ENCODE measurements at regions not wholly inside any gene's neighbourhood (a gene's known extent, or its start where the extent isn't known, plus 50 kb on each side); places are given as distances from the start of the nearest gene placed in this dataset.
"Not testable (repeated sequence)": the region's sequence is repeated elsewhere in the genome, so short reads cannot be mapped to it uniquely, and the experiment has no call there.

- Histone ChIP-seq H3K4me1 (ENCODE audit: control insufficient read depth, insufficient read depth, low read length) (no peaks in the 10 kb centered on the region), H3K9me3 (ENCODE audit: control insufficient read depth, low read length) (peaks cover 8% of the 10 kb centered on the region), H3K9ac (ENCODE audit: low read length) (no peak overlapping the region), H3K36me3 (ENCODE audit: control insufficient read depth, insufficient read depth, low read length, severe bottlenecking) (no peaks in the 10 kb centered on the region), H3K27me3 (replicated peaks; ENCODE audit: control insufficient read depth, insufficient read depth, low read length) (no peaks in the 10 kb centered on the region), H3K4me3 (ENCODE audit: low read length) (no peak overlapping the region)
- DNase-seq (ENCODE audit: low read depth) = no peak
Measured at GRCh38 chr4:85166318-85166717, 199.8 kb upstream of the WDFY3 start.

GRCh38 chr4:85168234-85168834 lies 201.8 kb upstream of the WDFY3 start:
- no peak for DNase-seq (ENCODE audit: low read depth)
- no peak overlapping the region for H3K9ac ChIP-seq (ENCODE audit: low read length)
- H3K36me3 ChIP-seq (ENCODE audit: control insufficient read depth, insufficient read depth, low read length, severe bottlenecking) = no peaks in the 10 kb centered on the region
- H3K4me3 ChIP-seq (ENCODE audit: low read length) = no peak overlapping the region
- H3K9me3 ChIP-seq (ENCODE audit: control insufficient read depth, low read length) = peaks cover 8% of the 10 kb centered on the region
- H3K27me3 ChIP-seq (replicated peaks; ENCODE audit: control insufficient read depth, insufficient read depth, low read length) = no peaks in the 10 kb centered on the region
- no peaks in the 10 kb centered on the region for H3K4me1 ChIP-seq (ENCODE audit: control insufficient read depth, insufficient read depth, low read length)

GRCh38 chr4:85170241-85170640 lies 203.8 kb upstream of the WDFY3 start:
- Histone ChIP-seq H3K4me3 (ENCODE audit: low read length) (no peak overlapping the region), H3K27me3 (replicated peaks; ENCODE audit: control insufficient read depth, insufficient read depth, low read length) (no peaks in the 10 kb centered on the region), H3K9ac (ENCODE audit: low read length) (no peak overlapping the region), H3K36me3 (ENCODE audit: control insufficient read depth, insufficient read depth, low read length, severe bottlenecking) (no peaks in the 10 kb centered on the region), H3K4me1 (ENCODE audit: control insufficient read depth, insufficient read depth, low read length) (no peaks in the 10 kb centered on the region), H3K9me3 (ENCODE audit: control insufficient read depth, low read length) (peaks cover 4% of the 10 kb centered on the region)
- DNase-seq (ENCODE audit: low read depth) = no peak

GRCh38 chr4:85175190-85175589 lies 208.7 kb upstream of the WDFY3 start:
- H3K27me3 ChIP-seq (replicated peaks; ENCODE audit: control insufficient read depth, insufficient read depth, low read length) = no peaks in the 10 kb centered on the region
- no peak overlapping the region for H3K9ac ChIP-seq (ENCODE audit: low read length)
- no peaks in the 10 kb centered on the region for H3K4me1 ChIP-seq (ENCODE audit: control insufficient read depth, insufficient read depth, low read length)
- DNase-seq (ENCODE audit: low read depth) = no peak
- no peak overlapping the region for H3K4me3 ChIP-seq (ENCODE audit: low read length)
- H3K36me3 ChIP-seq (ENCODE audit: control insufficient read depth, insufficient read depth, low read length, severe bottlenecking) = no peaks in the 10 kb centered on the region
- H3K9me3 ChIP-seq (ENCODE audit: control insufficient read depth, low read length) = no peaks in the 10 kb centered on the region

- Histone ChIP-seq H3K27me3 (replicated peaks; ENCODE audit: control insufficient read depth, insufficient read depth, low read length) (no peaks in the 10 kb centered on the region), H3K4me1 (ENCODE audit: control insufficient read depth, insufficient read depth, low read length) (no peaks in the 10 kb centered on the region), H3K36me3 (ENCODE audit: control insufficient read depth, insufficient read depth, low read length, severe bottlenecking) (no peaks in the 10 kb centered on the region), H3K9me3 (ENCODE audit: control insufficient read depth, low read length) (no peaks in the 10 kb centered on the region), H3K4me3 (ENCODE audit: low read length) (no peak overlapping the region), H3K9ac (ENCODE audit: low read length) (no peak overlapping the region)
- no peak for DNase-seq (ENCODE audit: low read depth)
Measured at GRCh38 chr4:85177092-85177491, 210.6 kb upstream of the WDFY3 start.

- Histone ChIP-seq H3K4me3 (ENCODE audit: low read length) (no peak overlapping the region), H3K9ac (ENCODE audit: low read length) (no peak overlapping the region), H3K4me1 (ENCODE audit: control insufficient read depth, insufficient read depth, low read length) (no peaks in the 10 kb centered on the region), H3K9me3 (ENCODE audit: control insufficient read depth, low read length) (no peaks in the 10 kb centered on the region), H3K36me3 (ENCODE audit: control insufficient read depth, insufficient read depth, low read length, severe bottlenecking) (no peaks in the 10 kb centered on the region), H3K27me3 (replicated peaks; ENCODE audit: control insufficient read depth, insufficient read depth, low read length) (no peaks in the 10 kb centered on the region)
- DNase-seq (ENCODE audit: low read depth) = no peak
Measured at GRCh38 chr4:85177679-85178078, 211.2 kb upstream of the WDFY3 start.

GRCh38 chr4:85180533-85180932 lies 214.0 kb upstream of the WDFY3 start:
- Histone ChIP-seq H3K4me3 (ENCODE audit: low read length) (no peak overlapping the region), H3K9me3 (ENCODE audit: control insufficient read depth, low read length) (no peaks in the 10 kb centered on the region), H3K4me1 (ENCODE audit: control insufficient read depth, insufficient read depth, low read length) (no peaks in the 10 kb centered on the region), H3K27me3 (replicated peaks; ENCODE audit: control insufficient read depth, insufficient read depth, low read length) (no peaks in the 10 kb centered on the region), H3K36me3 (ENCODE audit: control insufficient read depth, insufficient read depth, low read length, severe bottlenecking) (no peaks in the 10 kb centered on the region), H3K9ac (ENCODE audit: low read length) (no peak overlapping the region)
- DNase-seq (ENCODE audit: low read depth) = no peak

- no peak overlapping the region for H3K4me3 ChIP-seq (ENCODE audit: low read length)
- no peak for DNase-seq (ENCODE audit: low read depth)
- H3K4me1 ChIP-seq (ENCODE audit: control insufficient read depth, insufficient read depth, low read length) = no peaks in the 10 kb centered on the region
- no peak overlapping the region for H3K9ac ChIP-seq (ENCODE audit: low read length)
- peaks cover 3% of the 10 kb centered on the region for H3K9me3 ChIP-seq (ENCODE audit: control insufficient read depth, low read length)
- H3K36me3 ChIP-seq (ENCODE audit: control insufficient read depth, insufficient read depth, low read length, severe bottlenecking) = no peaks in the 10 kb centered on the region
- H3K27me3 ChIP-seq (replicated peaks; ENCODE audit: control insufficient read depth, insufficient read depth, low read length) = no peaks in the 10 kb centered on the region
Measured at GRCh38 chr4:85187106-85187505, 220.6 kb upstream of the WDFY3 start.

GRCh38 chr4:85196015-85196414 lies 229.5 kb upstream of the WDFY3 start:
- H3K27me3 ChIP-seq (replicated peaks; ENCODE audit: control insufficient read depth, insufficient read depth, low read length); H3K9ac ChIP-seq (ENCODE audit: low read length); DNase-seq (ENCODE audit: low read depth); H3K4me1 ChIP-seq (ENCODE audit: control insufficient read depth, insufficient read depth, low read length); H3K36me3 ChIP-seq (ENCODE audit: control insufficient read depth, insufficient read depth, low read length, severe bottlenecking); H3K4me3 ChIP-seq (ENCODE audit: low read length): not testable (repeated sequence)
- H3K9me3 ChIP-seq (ENCODE audit: control insufficient read depth, low read length) = peaks cover 14% of the 10 kb centered on the region

GRCh38 chr4:85200106-85200505 lies 233.6 kb upstream of the WDFY3 start:
- no peaks in the 10 kb centered on the region for H3K4me1 ChIP-seq (ENCODE audit: control insufficient read depth, insufficient read depth, low read length)
- no peaks in the 10 kb centered on the region for H3K27me3 ChIP-seq (replicated peaks; ENCODE audit: control insufficient read depth, insufficient read depth, low read length)
- H3K9me3 ChIP-seq (ENCODE audit: control insufficient read depth, low read length) = peaks cover 29% of the 10 kb centered on the region
- H3K9ac ChIP-seq (ENCODE audit: low read length) = no peak overlapping the region
- no peaks in the 10 kb centered on the region for H3K36me3 ChIP-seq (ENCODE audit: control insufficient read depth, insufficient read depth, low read length, severe bottlenecking)
- DNase-seq (ENCODE audit: low read depth) = no peak
- H3K4me3 ChIP-seq (ENCODE audit: low read length) = no peak overlapping the region

- H3K4me1 ChIP-seq (ENCODE audit: control insufficient read depth, insufficient read depth, low read length) = peaks cover 5% of the 10 kb centered on the region
- H3K9me3 ChIP-seq (ENCODE audit: control insufficient read depth, low read length) = peaks cover 19% of the 10 kb centered on the region
- H3K36me3 ChIP-seq (ENCODE audit: control insufficient read depth, insufficient read depth, low read length, severe bottlenecking) = no peaks in the 10 kb centered on the region
Measured at GRCh38 chr4:85209161-85209560, 242.7 kb upstream of the WDFY3 start.

GRCh38 chr4:85210353-85210752 lies 243.9 kb upstream of the WDFY3 start:
- Histone ChIP-seq H3K9ac (ENCODE audit: low read length) (no peak overlapping the region), H3K27me3 (replicated peaks; ENCODE audit: control insufficient read depth, insufficient read depth, low read length) (no peaks in the 10 kb centered on the region), H3K4me1 (ENCODE audit: control insufficient read depth, insufficient read depth, low read length) (peaks cover 5% of the 10 kb centered on the region), H3K4me3 (ENCODE audit: low read length) (no peak overlapping the region), H3K9me3 (ENCODE audit: control insufficient read depth, low read length) (peaks cover 15% of the 10 kb centered on the region), H3K36me3 (ENCODE audit: control insufficient read depth, insufficient read depth, low read length, severe bottlenecking) (no peaks in the 10 kb centered on the region)
- DNase-seq (ENCODE audit: low read depth) = peak; percentile 3

More at GRCh38 chr4:85209161-85209560, 242.7 kb upstream of the WDFY3 start:
- no peak overlapping the region for H3K9ac ChIP-seq (ENCODE audit: low read length)
- no peak for DNase-seq (ENCODE audit: low read depth)
- no peaks in the 10 kb centered on the region for H3K27me3 ChIP-seq (replicated peaks; ENCODE audit: control insufficient read depth, insufficient read depth, low read length)
- no peak overlapping the region for H3K4me3 ChIP-seq (ENCODE audit: low read length)
